GM12878 (cell line): ENCODE measurements at regions not wholly inside any gene's neighbourhood (a gene's known extent, or its start where the extent isn't known, plus 50 kb on each side); places are given as distances from the start of the nearest gene placed in this dataset.

Experiments used
- ATAC-seq: fragments of 200-7000 bp; cut with Tn5 transposase; 3 replicates; pipeline ENCODE4 v1.9.1; 2020; ENCODE audit warnings: mild to moderate bottlenecking, moderate library complexity
- BruUV-seq: library from RNA; stranded (reverse); fragments of 400-500 nt; replicated peaks from 2 replicates; lab custom pipeline; 2021; lab: Mats Ljungman, UMichigan
- CTCF ChIA-PET: fragments of 300-600 bp; sonication (Branson Sonifier 250); formaldehyde crosslinking; extraction: SDS; loops from one replicate; lab custom pipeline; 2021; ENCODE audit warnings: inconsistent platforms; lab: Yijun Ruan, JAX
- POLR2A ChIA-PET: fragments of 350-600 bp; formaldehyde crosslinking; extraction: SDS; loops from one replicate; lab custom pipeline; 2021; ENCODE audit warnings: inconsistent platforms; lab: Charles Lee
- RAD21 ChIA-PET: fragments of 300-600 bp; sonication (Branson Sonifier 250); formaldehyde crosslinking; loops from one replicate; lab custom pipeline; 2023; ENCODE audit warnings: antibody characterized with exemption; ENCODE audit not compliant: unreplicated experiment; lab: Charles Lee
- SMC1A ChIA-PET: fragments of 300-600 bp; sonication (Branson Sonifier 250); formaldehyde crosslinking; loops from one replicate; lab custom pipeline; 2023; ENCODE audit not compliant: unreplicated experiment, uncharacterized antibody; lab: Charles Lee
- DNase-seq: peaks from one replicate; pipeline ENCODE4 v3.0.0-alpha.2; 2011; ENCODE audit warnings: low read depth, low spot score
- FAIRE-seq: peaks from 3 replicates; lab custom pipeline; 2011; peaks lifted over from hg19 to GRCh38; lab: Jason Lieb, UNC
- H2AFZ ChIP-seq: 2 replicates; pipeline ENCODE4 v1.6.0; 2011; ENCODE audit warnings: low read depth, low read length, control low read depth; ENCODE audit not compliant: control insufficient read depth
- H3K27ac ChIP-seq: 2 replicates; pipeline ENCODE4 v1.5.1; 2011; ENCODE audit warnings: control low read depth; ENCODE audit not compliant: control insufficient read depth, insufficient read depth
- H3K27me3 ChIP-seq, 2 experiments: replicated peaks in 1 of 2; 2 replicates each; pipeline versions ENCODE4 v1.6.0 to v1.6.1; 2011; ENCODE audit warnings: low read length in 1 of 2; ENCODE audit not compliant: control insufficient read depth in 2 of 2, insufficient read depth in 2 of 2
- H3K36me3 ChIP-seq, 2 experiments: 2 replicates each; pipeline ENCODE4 v1.5.1; 2011; ENCODE audit warnings: low read length in 1 of 2; ENCODE audit not compliant: control insufficient read depth in 2 of 2, insufficient read depth in 2 of 2
- H3K4me1 ChIP-seq: 2 replicates; pipeline ENCODE4 v1.6.1; 2011; ENCODE audit warnings: mild to moderate bottlenecking, low read length, moderate library complexity, mixed read lengths; ENCODE audit not compliant: control insufficient read depth, insufficient read depth
- H3K4me2 ChIP-seq: 2 replicates; pipeline ENCODE4 v1.6.0; 2011; ENCODE audit warnings: control low read depth; ENCODE audit not compliant: control insufficient read depth, insufficient read depth
- H3K4me3 ChIP-seq: fragments of 200-600 bp; sonication (generic); 2 replicates; pipeline ENCODE4 v1.5.1; 2016
- H3K79me2 ChIP-seq: 2 replicates; pipeline ENCODE4 v1.6.0; 2011; ENCODE audit warnings: low read length; ENCODE audit not compliant: control insufficient read depth, insufficient read depth
- H3K9ac ChIP-seq: 2 replicates; pipeline ENCODE4 v1.8.0; 2011; ENCODE audit warnings: low read length, control low read depth, mixed read lengths; ENCODE audit not compliant: control insufficient read depth, insufficient read depth
- H3K9me3 ChIP-seq: replicated peaks from 3 replicates; pipeline ENCODE4 v1.5.1; 2011; ENCODE audit warnings: mild to moderate bottlenecking, low read length; ENCODE audit not compliant: control insufficient read depth, insufficient read depth
- H4K20me1 ChIP-seq: 2 replicates; pipeline ENCODE4 v1.6.0; 2011; ENCODE audit not compliant: control insufficient read depth, insufficient read depth
- ETV6 ChIP-seq, 2 experiments: fragments of 450-650 bp in 1 of 2; IDR thresholded peaks in 1 of 2; conservative IDR thresholded peaks in 1 of 2; 2 replicates each; pipeline ENCODE4 v1.6.1; 2014; ENCODE audit warnings: antibody characterized with exemption in 1 of 2, borderline replicate concordance in 1 of 2, low read depth in 1 of 2, mild to moderate bottlenecking in 1 of 2, moderate library complexity in 1 of 2
- FOXM1 ChIP-seq: IDR thresholded peaks from 2 replicates; pipeline ENCODE4 v1.6.1; 2012; ENCODE audit warnings: low read depth, mild to moderate bottlenecking, inconsistent platforms, low read length, moderate library complexity
- RB1 ChIP-seq: fragments of 450-650 bp; formaldehyde crosslinking; IDR thresholded peaks from 2 replicates; pipeline ENCODE4 v1.6.1; 2017; ENCODE audit warnings: mild to moderate bottlenecking, borderline replicate concordance
- SMAD5 ChIP-seq: IDR thresholded peaks from 2 replicates; pipeline ENCODE4 v1.6.1; 2016; ENCODE audit warnings: antibody characterized with exemption, low read depth
- SP1 ChIP-seq: IDR thresholded peaks from one replicate; pipeline ENCODE4 v1.6.1; 2011; ENCODE audit warnings: low read depth, low read length
- STAT1 ChIP-seq: fragments of 450-650 bp; conservative IDR thresholded peaks from 2 replicates; pipeline ENCODE4 v1.6.1; 2014; ENCODE audit warnings: antibody characterized with exemption, mild to moderate bottlenecking
- WGBS: methylation state at CpG from one replicate; pipeline ENCODE4 v1.1.6; 2016; ENCODE audit warnings: low lambda C conversion rate; ENCODE audit not compliant: insufficient replicate concordance, insufficient coverage; ENCODE audit errors: missing lambda C conversion rate; 5-methylcytosine and 5-hydroxymethylcytosine counted together
- in situ Hi-C: fragments of 300-500 bp; cut with MboI; formaldehyde crosslinking; loops from 9 replicates; pipeline ENCODE4 v1.14.3; 2018; ENCODE audit warnings: mixed read lengths
- intact Hi-C: fragments of 100-400 bp; cut with micrococcal nuclease; formaldehyde crosslinking; loops from one replicate; pipeline ENCODE4 v1.14.2; 2022; ENCODE audit not compliant: unreplicated experiment
- TF ChIP-seq, protein P1 (sequence below): fragments of 450-650 bp; IDR thresholded peaks from 2 replicates; pipeline ENCODE4 v1.6.1; 2017; ENCODE audit warnings: mild to moderate bottlenecking, moderate library complexity
- TF ChIP-seq, protein P2 (sequence below): IDR thresholded peaks from 2 replicates; pipeline ENCODE4 v1.6.1; 2012; ENCODE audit warnings: low read depth, low read length, improper control_type of control experiment
- TF ChIP-seq, protein P3 (sequence below): fragments of 450-650 bp; IDR thresholded peaks from 2 replicates; pipeline ENCODE4 v1.6.1; 2016; ENCODE audit warnings: mild to moderate bottlenecking, moderate library complexity, borderline replicate concordance
- TF ChIP-seq, protein P4 (sequence below): IDR thresholded peaks from 2 replicates; pipeline ENCODE4 v1.6.1; 2011; ENCODE audit warnings: low read depth, low read length, improper control_type of control experiment, borderline replicate concordance

DNA sequence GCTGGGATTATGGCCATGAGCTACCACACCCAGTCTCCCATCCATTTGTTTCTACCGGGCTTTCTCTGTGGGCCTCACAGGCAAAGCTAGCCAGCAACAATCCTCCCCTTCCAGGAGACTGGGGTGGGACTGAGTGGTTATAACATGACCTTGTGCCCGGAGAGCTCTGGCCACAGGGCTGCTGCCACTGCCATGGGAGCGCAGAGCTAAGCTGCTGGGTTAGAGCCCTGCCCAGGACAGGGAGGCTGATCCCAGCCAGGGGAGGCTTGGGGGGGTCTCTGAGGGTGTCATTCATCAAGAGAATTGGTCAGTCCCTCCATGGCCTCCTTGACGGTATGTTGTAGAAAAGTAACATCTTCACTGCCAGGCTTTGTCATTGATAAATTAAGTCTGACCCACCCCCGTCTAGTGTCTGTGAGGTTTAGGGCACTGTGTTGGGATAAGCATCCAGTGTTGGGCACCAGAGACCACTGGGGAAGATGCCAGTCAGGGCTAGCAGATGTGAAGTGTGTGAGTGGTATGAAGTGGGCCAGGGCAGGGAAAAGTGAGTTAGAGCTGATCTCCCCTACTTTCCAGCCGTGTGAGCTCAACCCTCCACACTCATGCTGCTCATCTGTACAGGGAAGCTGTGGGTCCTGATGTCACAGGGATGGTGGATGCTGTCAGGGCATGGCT is 368.4 kb upstream of the HS6ST1 start:
- no peaks in the 10 kb centered on the region; a peak in 1 of 4 replicates for H3K27me3 ChIP-seq
- ATAC-seq (no peak), DNase-seq (no peak), FAIRE-seq (no peak)
- H3K9me3 ChIP-seq, result no peaks in the 10 kb centered on the region
- ChIA-PET SMC1A (no interaction called here), CTCF (no interaction called here), RAD21 (no interaction called here), POLR2A (no interaction called here)
- no peak overlapping the region for H3K27ac ChIP-seq
- no peaks in the 10 kb centered on the region for H3K79me2 ChIP-seq
- no peaks in the 10 kb centered on the region for H3K4me1 ChIP-seq
- no peaks in the 10 kb centered on the region for H4K20me1 ChIP-seq
- WGBS, result 38% methylated on average over 6 of the region's 6 CpGs
- no peak overlapping the region for H3K4me2 ChIP-seq
- no peak overlapping the region for H3K4me3 ChIP-seq
- no peak overlapping the region for H3K9ac ChIP-seq
- H3K36me3 ChIP-seq, result no peaks in the 10 kb centered on the region
- TF ChIP-seq STAT1 (no peak), SMAD5 (no peak), RB1 (no peak), ETV6 (conservative IDR thresholded peaks at IDR 0.05 in 1 of 2, IDR thresholded peaks at IDR 0.05 in 1 of 2; ENCODE audit: borderline replicate concordance in 1 of 2, low read depth in 1 of 2) (no peak), FOXM1 (no peak), SP1 (no peak)
- TF ChIP-seq, protein P1, sequence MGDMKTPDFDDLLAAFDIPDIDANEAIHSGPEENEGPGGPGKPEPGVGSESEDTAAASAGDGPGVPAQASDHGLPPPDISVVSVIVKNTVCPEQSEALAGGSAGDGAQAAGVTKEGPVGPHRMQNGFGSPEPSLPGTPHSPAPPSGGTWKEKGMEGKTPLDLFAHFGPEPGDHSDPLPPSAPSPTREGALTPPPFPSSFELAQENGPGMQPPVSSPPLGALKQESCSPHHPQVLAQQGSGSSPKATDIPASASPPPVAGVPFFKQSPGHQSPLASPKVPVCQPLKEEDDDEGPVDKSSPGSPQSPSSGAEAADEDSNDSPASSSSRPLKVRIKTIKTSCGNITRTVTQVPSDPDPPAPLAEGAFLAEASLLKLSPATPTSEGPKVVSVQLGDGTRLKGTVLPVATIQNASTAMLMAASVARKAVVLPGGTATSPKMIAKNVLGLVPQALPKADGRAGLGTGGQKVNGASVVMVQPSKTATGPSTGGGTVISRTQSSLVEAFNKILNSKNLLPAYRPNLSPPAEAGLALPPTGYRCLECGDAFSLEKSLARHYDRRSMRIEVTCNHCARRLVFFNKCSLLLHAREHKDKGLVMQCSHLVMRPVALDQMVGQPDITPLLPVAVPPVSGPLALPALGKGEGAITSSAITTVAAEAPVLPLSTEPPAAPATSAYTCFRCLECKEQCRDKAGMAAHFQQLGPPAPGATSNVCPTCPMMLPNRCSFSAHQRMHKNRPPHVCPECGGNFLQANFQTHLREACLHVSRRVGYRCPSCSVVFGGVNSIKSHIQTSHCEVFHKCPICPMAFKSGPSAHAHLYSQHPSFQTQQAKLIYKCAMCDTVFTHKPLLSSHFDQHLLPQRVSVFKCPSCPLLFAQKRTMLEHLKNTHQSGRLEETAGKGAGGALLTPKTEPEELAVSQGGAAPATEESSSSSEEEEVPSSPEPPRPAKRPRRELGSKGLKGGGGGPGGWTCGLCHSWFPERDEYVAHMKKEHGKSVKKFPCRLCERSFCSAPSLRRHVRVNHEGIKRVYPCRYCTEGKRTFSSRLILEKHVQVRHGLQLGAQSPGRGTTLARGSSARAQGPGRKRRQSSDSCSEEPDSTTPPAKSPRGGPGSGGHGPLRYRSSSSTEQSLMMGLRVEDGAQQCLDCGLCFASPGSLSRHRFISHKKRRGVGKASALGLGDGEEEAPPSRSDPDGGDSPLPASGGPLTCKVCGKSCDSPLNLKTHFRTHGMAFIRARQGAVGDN, result no peak
- TF ChIP-seq, protein P2, sequence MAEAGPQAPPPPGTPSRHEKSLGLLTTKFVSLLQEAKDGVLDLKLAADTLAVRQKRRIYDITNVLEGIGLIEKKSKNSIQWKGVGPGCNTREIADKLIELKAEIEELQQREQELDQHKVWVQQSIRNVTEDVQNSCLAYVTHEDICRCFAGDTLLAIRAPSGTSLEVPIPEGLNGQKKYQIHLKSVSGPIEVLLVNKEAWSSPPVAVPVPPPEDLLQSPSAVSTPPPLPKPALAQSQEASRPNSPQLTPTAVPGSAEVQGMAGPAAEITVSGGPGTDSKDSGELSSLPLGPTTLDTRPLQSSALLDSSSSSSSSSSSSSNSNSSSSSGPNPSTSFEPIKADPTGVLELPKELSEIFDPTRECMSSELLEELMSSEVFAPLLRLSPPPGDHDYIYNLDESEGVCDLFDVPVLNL, result no peak
- TF ChIP-seq, protein P3, sequence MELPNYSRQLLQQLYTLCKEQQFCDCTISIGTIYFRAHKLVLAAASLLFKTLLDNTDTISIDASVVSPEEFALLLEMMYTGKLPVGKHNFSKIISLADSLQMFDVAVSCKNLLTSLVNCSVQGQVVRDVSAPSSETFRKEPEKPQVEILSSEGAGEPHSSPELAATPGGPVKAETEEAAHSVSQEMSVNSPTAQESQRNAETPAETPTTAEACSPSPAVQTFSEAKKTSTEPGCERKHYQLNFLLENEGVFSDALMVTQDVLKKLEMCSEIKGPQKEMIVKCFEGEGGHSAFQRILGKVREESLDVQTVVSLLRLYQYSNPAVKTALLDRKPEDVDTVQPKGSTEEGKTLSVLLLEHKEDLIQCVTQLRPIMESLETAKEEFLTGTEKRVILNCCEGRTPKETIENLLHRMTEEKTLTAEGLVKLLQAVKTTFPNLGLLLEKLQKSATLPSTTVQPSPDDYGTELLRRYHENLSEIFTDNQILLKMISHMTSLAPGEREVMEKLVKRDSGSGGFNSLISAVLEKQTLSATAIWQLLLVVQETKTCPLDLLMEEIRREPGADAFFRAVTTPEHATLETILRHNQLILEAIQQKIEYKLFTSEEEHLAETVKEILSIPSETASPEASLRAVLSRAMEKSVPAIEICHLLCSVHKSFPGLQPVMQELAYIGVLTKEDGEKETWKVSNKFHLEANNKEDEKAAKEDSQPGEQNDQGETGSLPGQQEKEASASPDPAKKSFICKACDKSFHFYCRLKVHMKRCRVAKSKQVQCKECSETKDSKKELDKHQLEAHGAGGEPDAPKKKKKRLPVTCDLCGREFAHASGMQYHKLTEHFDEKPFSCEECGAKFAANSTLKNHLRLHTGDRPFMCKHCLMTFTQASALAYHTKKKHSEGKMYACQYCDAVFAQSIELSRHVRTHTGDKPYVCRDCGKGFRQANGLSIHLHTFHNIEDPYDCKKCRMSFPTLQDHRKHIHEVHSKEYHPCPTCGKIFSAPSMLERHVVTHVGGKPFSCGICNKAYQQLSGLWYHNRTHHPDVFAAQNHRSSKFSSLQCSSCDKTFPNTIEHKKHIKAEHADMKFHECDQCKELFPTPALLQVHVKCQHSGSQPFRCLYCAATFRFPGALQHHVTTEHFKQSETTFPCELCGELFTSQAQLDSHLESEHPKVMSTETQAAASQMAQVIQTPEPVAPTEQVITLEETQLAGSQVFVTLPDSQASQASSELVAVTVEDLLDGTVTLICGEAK, result no peak
- TF ChIP-seq, protein P4, sequence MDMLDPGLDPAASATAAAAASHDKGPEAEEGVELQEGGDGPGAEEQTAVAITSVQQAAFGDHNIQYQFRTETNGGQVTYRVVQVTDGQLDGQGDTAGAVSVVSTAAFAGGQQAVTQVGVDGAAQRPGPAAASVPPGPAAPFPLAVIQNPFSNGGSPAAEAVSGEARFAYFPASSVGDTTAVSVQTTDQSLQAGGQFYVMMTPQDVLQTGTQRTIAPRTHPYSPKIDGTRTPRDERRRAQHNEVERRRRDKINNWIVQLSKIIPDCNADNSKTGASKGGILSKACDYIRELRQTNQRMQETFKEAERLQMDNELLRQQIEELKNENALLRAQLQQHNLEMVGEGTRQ, result no peak
- H2AFZ ChIP-seq, result no peak overlapping the region
- in situ Hi-C loops (no loop called here), intact Hi-C loops (no loop called here)
- BruUV-seq, result no TSS peak
